Activated T-cell treated with anti-CD3 and anti-CD28 coated beads, Interleukin-2, amount 50 U/mL, for 4 hours (primary cell): ENCODE measurements at regions not wholly inside any gene's neighbourhood (a gene's known extent, or its start where the extent isn't known, plus 50 kb on each side); places are given as distances from the start of the nearest gene placed in this dataset.
"Not testable (repeated sequence)": the region's sequence is repeated elsewhere in the genome, so short reads cannot be mapped to it uniquely, and the experiment has no call there.

Experiments used
- ATAC-seq, 2 donors: fragments of 200-7000 bp; cut with Tn5 transposase; one replicate each; pipeline ENCODE4 v1.10.0; 2021
- DNase-seq: peaks from one replicate; pipeline ENCODE4 v3.0.0-alpha.2; 2020
- H3K27me3 Mint-ChIP-seq: one replicate; pipeline ENCODE4 v1.8.0; 2021; ENCODE audit warnings: low read depth, mixed read lengths
- H3K36me3 Mint-ChIP-seq: one replicate; pipeline ENCODE4 v1.8.0; 2022; ENCODE audit warnings: mixed read lengths; ENCODE audit not compliant: insufficient read depth
- H3K4me1 Mint-ChIP-seq: one replicate; pipeline ENCODE4 v1.8.0; 2021; ENCODE audit warnings: low read depth, mixed read lengths
- H3K4me3 Mint-ChIP-seq: one replicate; pipeline ENCODE4 v1.8.0; 2021; ENCODE audit warnings: mild to moderate bottlenecking, moderate library complexity, mixed read lengths
- H3K9me3 Mint-ChIP-seq: one replicate; pipeline ENCODE4 v1.8.0; 2021; ENCODE audit warnings: mixed read lengths

DNA sequence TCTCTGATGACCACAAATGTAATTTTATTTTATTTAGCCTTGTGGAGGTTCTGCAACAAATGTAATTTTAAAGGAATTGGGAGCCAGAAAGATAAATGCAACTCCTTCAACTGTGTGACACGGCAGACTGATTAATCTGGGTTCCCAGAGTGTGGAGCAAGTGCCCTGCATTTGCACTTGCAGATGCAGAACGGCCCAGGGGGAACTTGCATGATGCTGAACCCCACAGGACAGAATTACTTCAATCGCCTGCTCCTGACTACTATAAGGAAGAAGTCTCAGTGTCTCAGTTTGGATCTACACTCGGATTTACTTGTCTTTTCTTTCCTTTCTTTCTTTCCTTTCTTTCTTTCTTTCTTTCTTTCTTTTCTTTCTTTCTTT lies 107.2 kb upstream of the ACBD5 start:
- H3K9me3 Mint-ChIP-seq, ATAC-seq, DNase-seq, H3K36me3 Mint-ChIP-seq, H3K4me3 Mint-ChIP-seq: not testable (repeated sequence)
- H3K4me1 Mint-ChIP-seq, result peaks cover 11% of the 10 kb centered on the region
- peaks cover 25% of the 10 kb centered on the region for H3K27me3 Mint-ChIP-seq

DNA sequence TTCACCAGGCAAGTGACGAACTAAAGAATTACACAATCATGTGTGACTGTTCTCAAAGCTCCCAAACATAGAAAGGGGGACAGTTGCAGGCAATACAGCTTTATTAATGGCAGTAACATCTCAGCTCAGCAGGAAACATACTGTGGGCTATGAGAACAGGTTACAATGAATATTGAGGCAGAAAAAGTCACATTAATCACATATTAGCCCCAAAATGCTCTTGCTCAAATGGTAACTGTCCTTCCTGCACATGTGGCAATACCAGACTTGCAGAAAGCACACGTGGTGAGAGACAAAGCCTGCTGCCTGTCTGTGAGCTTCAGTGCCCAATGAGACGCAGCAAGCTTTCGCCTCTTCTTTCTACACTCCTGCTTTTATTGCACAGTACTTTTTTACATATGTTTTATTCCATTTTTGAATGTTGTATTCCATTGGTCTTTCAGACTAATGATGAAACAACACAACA lies 104.9 kb upstream of the ACBD5 start:
- Mint-ChIP-seq H3K36me3 (no peaks in the 10 kb centered on the region), H3K4me3 (peak overlapping the region; percentile 42), H3K9me3 (no peaks in the 10 kb centered on the region), H3K4me1 (peaks cover 11% of the 10 kb centered on the region), H3K27me3 (peaks cover 15% of the 10 kb centered on the region)
- DNase-seq (no peak), ATAC-seq (peak in 1 of 2 donors; percentile 21)

DNA sequence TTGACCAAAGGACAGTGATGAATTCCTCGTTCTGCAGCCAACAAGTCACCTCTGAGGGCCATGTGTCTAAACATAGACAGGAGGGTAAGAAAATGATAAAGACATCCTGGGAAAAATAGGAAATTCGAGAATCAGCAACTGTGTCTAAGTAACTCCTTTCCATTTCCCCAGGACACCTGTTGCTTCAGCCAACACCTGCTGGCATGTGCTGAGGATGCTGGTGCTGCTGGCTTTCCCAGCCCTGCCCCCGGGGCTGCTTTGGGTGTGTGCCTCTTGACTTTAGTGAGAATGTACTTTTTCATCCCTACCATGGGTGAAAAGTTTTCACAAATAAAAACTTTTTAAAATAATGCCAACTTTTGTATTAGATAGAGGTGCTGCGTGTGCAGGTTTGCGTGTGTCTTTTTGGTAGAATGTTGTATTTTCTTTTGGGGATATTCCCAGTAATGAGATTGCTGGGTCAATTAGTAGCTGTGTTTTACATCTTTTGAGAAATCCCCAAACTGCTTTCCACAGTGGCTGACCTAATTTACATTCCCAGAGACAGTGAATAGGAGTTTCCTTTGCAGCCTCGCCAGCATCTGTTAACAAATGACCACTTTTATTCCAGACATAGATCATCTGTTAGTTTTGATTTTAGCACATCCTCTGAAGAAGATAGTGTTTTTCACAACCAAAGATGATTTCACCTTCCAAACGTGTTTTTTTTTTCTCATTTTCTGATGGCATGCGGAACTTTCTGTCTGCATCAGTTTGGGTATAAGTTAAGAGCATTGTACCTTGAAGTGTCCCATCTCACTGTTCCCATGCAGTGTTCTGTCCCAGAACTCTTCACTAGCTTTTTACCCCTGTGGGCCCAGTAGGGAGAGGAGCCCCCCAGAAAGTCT lies 104.2 kb upstream of the ACBD5 start:
- DNase-seq (no peak), ATAC-seq (peak in 1 of 2 donors; percentile 61)
- Mint-ChIP-seq H3K36me3 (no peaks in the 10 kb centered on the region), H3K4me1 (peaks cover 11% of the 10 kb centered on the region), H3K27me3 (peaks cover 13% of the 10 kb centered on the region), H3K4me3 (peak overlapping the region; percentile 42), H3K9me3 (no peaks in the 10 kb centered on the region)

DNA sequence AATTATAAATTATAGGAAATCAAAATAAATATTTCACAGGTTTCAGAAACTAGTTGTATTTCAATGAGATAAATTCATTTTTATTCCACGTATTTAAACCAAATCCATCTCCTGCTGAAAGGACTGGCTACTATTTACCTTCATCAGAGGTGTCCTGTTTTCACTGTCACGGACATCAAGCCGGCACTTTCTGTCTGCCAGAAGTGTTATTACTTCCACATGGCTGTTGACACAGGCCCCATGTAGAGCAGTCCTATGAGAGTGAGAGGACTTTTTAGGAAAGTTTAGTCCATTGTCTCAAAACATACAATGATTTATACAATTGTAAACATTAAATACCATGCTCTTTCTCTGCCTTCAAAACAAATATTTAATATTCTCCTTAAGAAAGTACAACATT lies 100.4 kb upstream of the ACBD5 start:
- H3K4me3 Mint-ChIP-seq, result no peak overlapping the region
- H3K36me3 Mint-ChIP-seq, result no peaks in the 10 kb centered on the region
- peaks cover 9% of the 10 kb centered on the region for H3K4me1 Mint-ChIP-seq
- H3K27me3 Mint-ChIP-seq, result peaks cover 1% of the 10 kb centered on the region
- H3K9me3 Mint-ChIP-seq, result no peaks in the 10 kb centered on the region
- DNase-seq (no peak), ATAC-seq (no peak)

GRCh38 chr10:27335246-27335645 lies 94.6 kb upstream of the ACBD5 start:
- H3K4me3 Mint-ChIP-seq, DNase-seq, H3K4me1 Mint-ChIP-seq, H3K36me3 Mint-ChIP-seq, H3K27me3 Mint-ChIP-seq, ATAC-seq, H3K9me3 Mint-ChIP-seq: not testable (repeated sequence)

DNA sequence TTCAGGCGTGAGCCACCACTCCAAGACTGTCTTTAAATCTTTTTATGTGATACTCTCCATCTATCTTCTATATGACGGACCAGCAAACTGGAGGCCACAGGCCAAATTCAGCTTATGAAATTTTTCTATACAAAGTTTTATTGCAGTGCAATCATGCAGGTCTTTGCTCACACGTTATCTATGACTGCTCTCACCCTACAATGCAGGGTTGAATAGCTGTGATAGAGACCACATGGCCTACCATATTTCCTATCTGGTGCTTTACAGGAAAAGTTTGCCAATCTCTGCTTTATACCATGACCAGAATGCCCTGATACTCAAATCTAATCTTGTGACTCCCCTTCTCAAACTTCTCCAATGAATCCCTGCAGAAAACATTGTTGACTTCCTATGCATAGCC lies 89.5 kb upstream of the ACBD5 start:
- peaks cover 2% of the 10 kb centered on the region for H3K27me3 Mint-ChIP-seq
- H3K4me1 Mint-ChIP-seq, result no peaks in the 10 kb centered on the region
- no peak overlapping the region for H3K4me3 Mint-ChIP-seq
- H3K9me3 Mint-ChIP-seq, result no peaks in the 10 kb centered on the region
- DNase-seq, result no peak
- no peak for ATAC-seq
- no peaks in the 10 kb centered on the region for H3K36me3 Mint-ChIP-seq

- H3K9me3 Mint-ChIP-seq, result no peaks in the 10 kb centered on the region
- H3K36me3 Mint-ChIP-seq, result no peaks in the 10 kb centered on the region
- DNase-seq, result no peak
- H3K4me1 Mint-ChIP-seq, result no peaks in the 10 kb centered on the region
- ATAC-seq, result no peak
- H3K27me3 Mint-ChIP-seq, result peaks cover 2% of the 10 kb centered on the region
- H3K4me3 Mint-ChIP-seq, result no peak overlapping the region
Measured at GRCh38 chr10:27328946-27329345, 88.3 kb upstream of the ACBD5 start.

DNA sequence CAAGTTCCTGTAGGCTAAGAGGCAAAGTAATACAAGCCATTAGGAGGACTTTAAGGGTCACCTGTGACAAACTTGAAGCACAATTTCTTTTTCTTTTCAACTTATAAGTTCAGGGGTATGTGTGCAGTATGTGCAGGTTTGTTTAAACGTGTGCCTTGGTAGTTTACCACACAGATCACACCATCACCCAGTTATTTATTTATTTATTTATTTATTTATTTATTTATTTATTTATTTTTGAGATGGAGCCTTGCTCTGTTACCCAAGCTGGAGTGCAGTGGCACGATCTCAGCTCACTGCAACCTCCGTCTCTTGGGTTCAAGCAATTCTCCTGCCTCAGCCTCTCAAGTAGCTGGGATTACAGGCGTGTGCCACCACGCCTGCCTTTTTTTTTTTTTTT lies 86.2 kb upstream of the ACBD5 start:
- H3K36me3 Mint-ChIP-seq, result not testable (repeated sequence)

DNA sequence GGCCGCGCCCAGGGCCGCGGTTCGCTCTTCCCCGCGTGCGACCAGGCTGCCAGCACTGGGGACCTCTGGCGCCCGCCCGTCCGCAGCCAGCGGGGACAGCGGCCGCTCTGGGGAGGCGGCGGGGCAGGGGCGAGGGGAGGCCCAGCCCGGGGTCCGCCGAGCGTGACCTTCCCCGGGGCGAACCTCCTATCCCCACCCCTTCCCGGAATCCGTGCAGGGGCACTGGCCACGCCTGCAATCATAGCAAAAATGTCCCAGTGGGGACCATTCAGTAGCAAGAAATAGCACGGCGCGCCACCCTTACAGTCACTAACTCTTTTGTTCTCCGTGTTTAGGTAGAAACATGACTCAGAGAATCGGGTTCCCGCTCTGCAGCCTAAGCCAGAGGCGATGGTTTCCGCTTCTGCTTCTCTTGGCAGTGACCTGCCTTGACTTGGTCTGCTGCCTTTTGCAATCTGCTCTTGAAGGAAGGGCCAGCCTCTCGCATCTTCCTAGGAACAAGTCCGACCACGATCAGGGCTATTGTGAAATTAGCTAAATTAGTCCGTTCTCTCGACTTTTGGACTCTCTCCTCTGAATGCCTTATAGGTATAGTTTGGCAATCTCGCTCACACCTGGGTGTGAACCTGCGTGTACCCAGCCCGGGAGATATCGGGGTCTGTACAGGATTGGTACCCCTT lies 79.3 kb upstream of the ACBD5 start:
- peak; percentile 8 for DNase-seq
- Mint-ChIP-seq H3K9me3 (no peaks in the 10 kb centered on the region), H3K4me3 (peak overlapping the region; percentile 4), H3K27me3 (peaks cover 23% of the 10 kb centered on the region), H3K36me3 (no peaks in the 10 kb centered on the region), H3K4me1 (peaks cover 4% of the 10 kb centered on the region)
- peak; percentile 70 to 82 for ATAC-seq

More for the DNA sequence above, 86.2 kb upstream of the ACBD5 start:
- not testable (repeated sequence) for DNase-seq, H3K27me3 Mint-ChIP-seq, H3K4me3 Mint-ChIP-seq, H3K9me3 Mint-ChIP-seq, H3K4me1 Mint-ChIP-seq, ATAC-seq

DNA sequence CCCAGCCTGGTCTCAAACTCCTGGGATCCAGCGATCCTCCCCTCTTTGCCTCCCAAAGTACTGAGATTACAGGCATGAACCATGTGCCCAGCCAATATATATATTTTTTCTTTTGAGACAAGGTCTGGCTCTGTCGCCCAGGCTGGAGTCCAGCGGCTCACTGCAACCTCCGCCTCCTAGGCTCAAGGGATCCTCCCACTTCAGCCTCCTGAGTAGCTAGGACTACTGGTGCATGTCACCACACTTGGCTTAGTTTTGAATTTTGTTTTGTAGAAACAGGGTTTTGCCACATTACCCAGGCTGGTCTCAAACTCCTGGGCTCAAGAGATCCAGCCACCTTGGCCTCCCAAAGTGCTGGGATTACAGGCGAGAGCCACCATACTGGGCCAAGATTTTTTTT lies 78.5 kb upstream of the ACBD5 start:
- DNase-seq, H3K4me3 Mint-ChIP-seq, H3K9me3 Mint-ChIP-seq, H3K4me1 Mint-ChIP-seq, H3K36me3 Mint-ChIP-seq, ATAC-seq: not testable (repeated sequence)
- peaks cover 25% of the 10 kb centered on the region for H3K27me3 Mint-ChIP-seq

DNA sequence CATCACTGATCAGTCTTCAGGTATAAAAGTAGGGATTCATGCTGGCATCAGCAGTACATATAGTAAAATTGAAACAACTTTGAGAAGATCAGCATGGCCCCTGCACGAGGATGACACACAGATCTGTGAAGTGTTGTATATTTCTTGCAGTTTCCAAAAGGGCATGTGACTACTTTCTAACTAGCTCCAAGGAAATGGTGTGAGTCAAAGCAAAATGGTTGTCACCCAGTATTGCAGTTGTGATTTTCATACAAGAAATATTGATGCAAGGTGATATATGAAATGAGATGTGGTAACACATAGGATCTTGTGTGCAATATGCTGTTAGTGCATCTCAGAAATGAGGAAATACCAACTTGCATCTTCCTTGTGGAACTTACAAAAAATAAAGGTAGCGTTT lies 74.5 kb upstream of the ACBD5 start:
- H3K4me1 Mint-ChIP-seq, H3K9me3 Mint-ChIP-seq, H3K4me3 Mint-ChIP-seq, H3K36me3 Mint-ChIP-seq, DNase-seq: not testable (repeated sequence)
- peaks cover 24% of the 10 kb centered on the region for H3K27me3 Mint-ChIP-seq
- ATAC-seq, result peak; percentile 54 to 62

DNA sequence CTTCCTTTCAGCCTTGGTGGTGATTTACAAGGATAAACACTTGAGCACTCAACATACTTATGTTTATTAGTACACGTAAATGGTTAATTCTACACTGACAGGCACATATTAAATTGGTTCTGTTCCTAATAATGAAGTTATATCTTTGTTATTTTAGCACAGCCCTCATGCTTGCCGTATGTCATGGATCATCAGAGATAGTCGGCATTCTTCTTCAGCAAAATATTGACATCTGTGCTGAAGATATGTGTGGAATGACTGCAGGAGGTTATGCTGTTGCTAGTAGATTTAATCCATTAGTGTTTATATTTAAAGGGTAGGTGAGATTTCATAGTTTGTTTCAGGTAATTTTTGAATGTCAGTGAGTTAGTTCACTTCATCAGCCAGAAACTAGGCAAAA lies 73.0 kb upstream of the ACBD5 start:
- not testable (repeated sequence) for H3K4me1 Mint-ChIP-seq, H3K4me3 Mint-ChIP-seq, ATAC-seq

DNA sequence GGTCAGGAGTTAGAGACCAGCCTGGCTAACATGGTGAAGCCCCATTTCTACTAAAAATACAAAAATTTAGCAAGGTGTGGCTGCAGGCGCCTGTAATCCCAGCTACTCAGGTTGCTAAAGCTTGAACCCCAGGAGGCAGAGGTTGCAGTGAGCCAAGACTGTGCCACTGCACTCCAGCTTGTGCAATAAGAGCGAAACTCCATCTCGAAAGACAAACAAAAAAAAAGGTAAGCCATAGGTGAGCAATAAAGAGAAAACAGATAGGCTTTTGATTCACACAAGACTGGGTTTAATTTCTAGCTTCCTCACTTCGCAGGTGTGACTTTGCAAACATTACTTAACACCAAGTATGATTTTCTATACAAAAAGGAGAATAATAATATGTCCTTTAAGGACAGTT lies 72.3 kb upstream of the ACBD5 start:
- ATAC-seq (no peak), DNase-seq (no peak)
- no peaks in the 10 kb centered on the region for H3K36me3 Mint-ChIP-seq
- no peak overlapping the region for H3K4me3 Mint-ChIP-seq
- H3K27me3 Mint-ChIP-seq, result peaks cover 11% of the 10 kb centered on the region
- no peaks in the 10 kb centered on the region for H3K9me3 Mint-ChIP-seq
- H3K4me1 Mint-ChIP-seq, result no peaks in the 10 kb centered on the region

More for the DNA sequence above, 73.0 kb upstream of the ACBD5 start:
- H3K36me3 Mint-ChIP-seq, H3K9me3 Mint-ChIP-seq, DNase-seq: not testable (repeated sequence)
- H3K27me3 Mint-ChIP-seq, result peaks cover 16% of the 10 kb centered on the region

GRCh38 chr10:27311809-27312208 lies 71.2 kb upstream of the ACBD5 start:
- H3K27me3 Mint-ChIP-seq, H3K36me3 Mint-ChIP-seq, H3K4me1 Mint-ChIP-seq, H3K4me3 Mint-ChIP-seq, H3K9me3 Mint-ChIP-seq, DNase-seq, ATAC-seq: not testable (repeated sequence)

DNA sequence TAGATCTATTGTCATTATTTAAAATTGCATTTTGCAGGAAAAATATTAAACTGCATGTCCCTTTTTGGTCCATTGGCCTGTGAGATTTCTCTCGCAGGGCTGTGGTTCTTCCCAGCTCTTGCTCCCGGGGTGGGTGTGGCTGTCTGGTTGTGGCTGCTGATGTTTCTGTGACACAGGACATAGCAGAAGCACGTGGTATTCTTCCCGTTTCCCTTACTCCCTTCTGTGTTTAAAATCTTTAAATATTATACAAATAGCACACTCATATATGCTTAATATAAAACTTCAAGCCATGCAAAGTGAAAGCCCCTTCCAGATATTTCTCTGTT lies 57.9 kb upstream of the ACBD5 start:
- ATAC-seq, H3K9me3 Mint-ChIP-seq, H3K27me3 Mint-ChIP-seq, DNase-seq, H3K4me1 Mint-ChIP-seq, H3K4me3 Mint-ChIP-seq, H3K36me3 Mint-ChIP-seq: not testable (repeated sequence)
